ELR (cell line): ENCODE measurements at regions not wholly inside any gene's neighbourhood (a gene's known extent, or its start where the extent isn't known, plus 50 kb on each side); places are given as distances from the start of the nearest gene placed in this dataset.
"Not testable (repeated sequence)": the region's sequence is repeated elsewhere in the genome, so short reads cannot be mapped to it uniquely, and the experiment has no call there.

Source experiments
- DNase-seq: peaks from one replicate; pipeline ENCODE4 v3.0.0-alpha.2; 2015; ENCODE audit warnings: low read depth

- DNase-seq, result not testable (repeated sequence)
These were observed 82.0 kb upstream of the DLX6 start for GRCh38 chr7:96923345-96923744.

GRCh38 chr7:96927131-96927530, 78.2 kb upstream of the DLX6 start:
- DNase-seq, result no peak

GRCh38 chr7:96928965-96929364, 76.4 kb upstream of the DLX6 start:
- DNase-seq, result no peak

GRCh38 chr7:96931891-96932290, 73.5 kb upstream of the DLX6 start:
- no peak for DNase-seq

GRCh38 chr7:96933067-96933645, 72.2 kb upstream of the DLX6 start:
- no peak for DNase-seq

- no peak for DNase-seq
These were observed 68.7 kb upstream of the DLX6 start for GRCh38 chr7:96936621-96937020.

GRCh38 chr7:96942112-96942511, 63.2 kb upstream of the DLX6 start:
- no peak for DNase-seq

- no peak for DNase-seq
These were observed 55.6 kb upstream of the DLX6 start for GRCh38 chr7:96949766-96950165.

- DNase-seq, result peak; percentile 30
These were observed 52.4 kb upstream of the DLX6 start for GRCh38 chr7:96952974-96953391.

GRCh38 chr7:96953676-96954513, 51.5 kb upstream of the DLX6 start:
- no peak for DNase-seq
